ENCODE measurements at regions not wholly inside any gene's neighbourhood (a gene's known extent, or its start where the extent isn't known, plus 50 kb on each side); places are given as distances from the start of the nearest gene placed in this dataset.

DNA sequence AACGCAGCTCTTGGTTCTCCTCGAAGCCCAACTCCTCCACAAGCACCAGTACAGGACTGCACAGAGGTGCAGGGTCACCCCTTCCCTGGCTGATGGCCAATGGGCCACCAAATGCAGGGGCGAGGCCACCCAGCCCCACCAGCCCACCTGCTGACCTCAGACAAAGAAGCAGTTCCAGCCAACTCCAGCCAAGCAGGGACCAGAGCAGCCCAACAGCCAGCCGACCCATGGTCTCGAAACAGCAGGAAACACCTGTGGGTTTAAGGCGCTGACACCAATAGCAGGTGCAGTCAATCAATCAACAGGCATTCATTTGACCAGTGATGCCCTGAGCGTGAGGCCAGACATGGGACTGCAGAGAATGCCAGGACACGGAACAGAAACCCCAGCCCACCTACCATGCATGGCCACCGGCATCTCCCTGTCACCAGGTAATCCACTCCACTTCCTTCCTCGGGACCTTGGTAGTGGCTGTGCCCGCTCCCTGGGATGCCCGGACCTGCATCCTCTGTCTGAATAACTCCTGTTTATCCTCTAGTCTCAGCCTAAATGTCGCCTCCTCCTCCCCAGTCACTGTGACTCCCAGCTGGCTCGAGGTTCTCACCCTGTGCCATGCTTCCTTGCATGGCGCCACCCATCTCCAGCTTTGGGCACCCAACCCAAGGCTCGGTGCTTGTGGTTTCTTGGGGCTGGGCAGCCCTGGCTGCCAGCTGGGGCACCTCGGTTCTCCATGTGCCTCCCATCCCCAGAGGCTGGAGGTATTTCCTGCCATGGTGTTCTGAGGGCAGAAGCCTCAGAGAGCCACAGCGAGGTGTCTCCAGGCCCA, 1475.4 kb downstream of the BRD1 start:
- DNase-seq: no peak

DNA sequence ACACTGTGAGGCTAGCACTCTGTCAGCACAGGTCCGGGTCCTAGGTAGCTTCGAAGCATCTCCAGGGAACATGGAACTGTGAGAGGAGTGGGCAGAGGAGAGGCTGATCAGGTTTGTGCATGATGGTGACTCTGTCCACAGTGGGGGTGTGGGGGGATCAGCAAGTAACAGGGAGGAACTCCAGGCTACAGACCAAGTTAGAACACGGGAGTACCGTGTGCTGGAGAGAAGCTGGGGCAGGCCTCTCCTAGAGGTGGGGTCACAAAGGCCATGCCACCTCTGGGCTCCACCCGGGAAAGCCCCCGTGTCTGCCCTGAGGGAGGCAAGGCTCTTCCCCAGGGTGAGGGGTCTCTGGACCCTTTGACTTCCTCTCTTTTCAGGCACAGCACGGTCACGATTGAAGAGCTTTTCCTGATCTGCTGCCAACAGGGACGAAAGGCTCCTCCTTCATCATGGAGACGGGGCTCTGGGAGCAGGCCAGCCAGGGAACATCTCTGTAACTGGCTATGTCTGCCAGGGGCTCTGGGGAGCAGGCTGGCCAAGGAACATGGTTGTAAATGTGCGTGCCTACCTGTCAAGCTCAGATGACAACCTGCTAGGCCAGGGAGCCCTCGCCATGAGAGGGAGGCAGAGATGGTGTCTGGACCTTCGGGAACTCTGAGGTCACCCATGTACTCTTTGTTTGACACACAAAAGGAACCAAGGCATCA, 1476.1 kb downstream of the BRD1 start:
- DNase-seq: no peak

DNA sequence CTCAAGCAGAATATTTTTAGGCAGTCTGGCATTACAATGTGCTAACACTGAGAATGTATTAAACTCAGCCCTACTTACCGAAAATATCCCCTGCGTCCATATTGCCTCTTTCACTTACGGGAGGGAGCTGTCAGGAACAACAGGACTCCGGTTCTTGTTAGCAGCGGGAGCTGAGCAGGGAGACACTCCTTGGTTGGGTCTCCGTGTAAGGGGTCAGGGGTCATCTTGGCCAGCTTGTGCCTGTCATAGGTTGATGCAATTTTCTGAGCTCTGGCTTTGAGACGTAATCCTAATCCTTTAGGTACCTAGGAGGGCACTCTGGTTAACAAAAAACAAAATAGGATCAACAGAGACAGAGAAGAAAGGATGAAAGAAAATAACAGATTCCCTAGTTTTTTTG, 1477.2 kb downstream of the BRD1 start:
- no peak for DNase-seq

DNA sequence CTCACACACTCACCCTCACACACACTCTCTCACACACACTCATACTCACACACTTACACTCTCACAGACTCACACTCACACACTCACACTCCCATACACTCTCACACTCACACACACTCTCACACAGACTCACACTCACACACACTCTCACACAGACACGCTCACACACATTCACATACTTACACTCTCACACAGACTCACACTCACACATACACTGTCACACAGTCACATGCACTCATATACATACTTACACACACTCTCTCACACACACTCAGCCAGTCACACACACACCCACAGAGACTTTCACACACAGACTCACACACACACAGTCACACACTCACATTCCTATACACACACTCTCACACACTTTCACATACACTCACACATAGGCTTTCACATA, 1478.8 kb downstream of the BRD1 start:
- DNase-seq: no peak

DNA sequence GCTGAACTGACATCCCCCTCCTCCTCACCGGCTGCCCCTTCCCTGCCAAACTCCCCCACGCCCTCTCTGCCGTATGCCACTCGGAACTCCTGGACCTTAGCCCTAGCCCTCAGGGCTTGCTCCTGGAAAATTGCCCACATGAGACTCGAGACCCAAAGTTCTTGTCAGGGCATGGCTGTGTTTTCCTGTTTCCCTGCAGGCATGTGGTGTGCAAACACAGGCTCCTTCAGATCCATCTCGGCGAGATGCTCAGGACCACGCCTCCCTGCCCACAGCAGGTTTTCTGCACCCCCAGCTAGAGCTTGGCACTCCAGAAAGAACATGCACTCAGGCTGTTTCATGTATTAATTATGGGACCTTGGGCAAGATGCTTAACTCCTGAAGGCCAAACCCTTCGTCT, 1480.4 kb downstream of the BRD1 start:
- DNase-seq: no peak

DNA sequence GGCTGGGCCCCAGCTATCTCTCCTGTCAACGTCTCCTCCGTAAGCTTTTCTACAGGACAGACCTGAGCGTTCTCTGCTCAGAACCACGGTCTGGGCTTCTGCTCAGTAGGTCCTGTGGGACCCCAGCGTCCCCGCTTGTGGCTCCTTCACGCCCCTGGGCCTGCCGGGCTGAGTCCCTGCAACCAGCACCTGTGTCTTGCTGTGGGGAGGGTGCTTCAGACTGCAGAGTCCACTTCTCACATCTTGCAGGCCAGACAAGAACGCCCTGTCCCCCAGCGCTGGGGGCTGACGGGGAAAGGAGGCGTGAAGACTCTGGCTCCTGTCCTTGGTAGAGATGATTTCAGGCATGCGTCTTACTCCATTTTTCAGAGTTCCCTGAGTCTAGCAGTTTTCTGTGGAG, 1480.8 kb downstream of the BRD1 start:
- DNase-seq: no peak

DNA sequence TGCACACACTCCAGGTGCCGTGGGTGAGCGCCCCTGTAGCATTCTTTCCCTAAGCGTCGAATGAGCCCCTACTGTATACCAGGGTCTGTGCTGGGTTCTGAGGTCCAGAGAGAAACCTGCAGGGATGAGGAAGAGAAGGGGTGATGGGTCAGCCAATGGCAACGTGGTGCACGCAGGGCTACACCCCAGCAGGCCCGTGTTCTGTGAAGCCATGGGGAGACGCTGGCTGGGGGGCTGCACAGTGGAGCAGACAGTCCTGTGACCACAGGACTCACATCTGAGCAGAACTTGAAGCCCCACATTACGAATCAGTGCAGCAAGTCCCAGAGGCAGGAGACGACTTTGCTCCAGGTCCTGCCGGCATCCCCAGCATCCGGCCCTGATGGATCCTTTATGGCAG, 1481.4 kb downstream of the BRD1 start:
- DNase-seq: no peak

DNA sequence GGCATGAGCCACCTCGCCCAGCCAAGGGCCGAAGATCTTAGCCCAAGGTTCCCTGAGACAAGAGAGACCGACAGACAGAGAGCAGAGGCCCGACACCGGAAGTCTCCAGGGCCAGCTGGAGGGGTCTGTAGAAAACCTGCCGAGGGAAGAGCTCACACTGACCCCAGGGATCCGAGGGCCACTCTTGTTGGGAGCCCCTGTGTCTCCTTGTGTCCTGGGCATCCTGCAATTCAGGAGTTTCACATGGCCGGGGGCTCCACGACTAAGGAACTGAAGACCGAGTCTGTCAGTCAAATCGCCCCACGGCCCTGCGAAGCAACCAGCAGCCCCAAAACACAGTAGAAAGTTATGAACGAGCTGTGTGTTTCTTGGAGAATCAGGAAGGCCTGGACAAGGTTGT, 1482.0 kb downstream of the BRD1 start:
- no peak for DNase-seq

DNA sequence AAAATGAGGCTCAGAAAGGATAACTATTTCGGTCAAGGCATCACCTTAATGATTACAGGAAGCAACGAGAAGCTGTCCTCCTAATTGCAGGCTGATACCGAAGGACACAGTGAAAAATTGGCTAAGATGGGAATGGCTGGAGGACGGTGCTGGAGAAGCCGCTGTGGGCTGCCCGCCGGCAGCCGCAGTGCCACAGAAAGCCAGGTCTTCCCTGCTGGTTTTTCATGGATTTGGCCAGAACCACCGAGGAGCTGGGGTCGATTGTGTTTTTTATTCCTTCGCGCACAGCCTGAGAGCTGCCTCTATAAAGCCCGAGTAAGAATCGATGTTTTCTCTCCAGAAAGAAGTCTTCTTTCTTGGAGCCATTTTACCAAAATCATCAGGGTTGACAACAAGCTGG, 1484.2 kb downstream of the BRD1 start:
- DNase-seq: no peak

DNA sequence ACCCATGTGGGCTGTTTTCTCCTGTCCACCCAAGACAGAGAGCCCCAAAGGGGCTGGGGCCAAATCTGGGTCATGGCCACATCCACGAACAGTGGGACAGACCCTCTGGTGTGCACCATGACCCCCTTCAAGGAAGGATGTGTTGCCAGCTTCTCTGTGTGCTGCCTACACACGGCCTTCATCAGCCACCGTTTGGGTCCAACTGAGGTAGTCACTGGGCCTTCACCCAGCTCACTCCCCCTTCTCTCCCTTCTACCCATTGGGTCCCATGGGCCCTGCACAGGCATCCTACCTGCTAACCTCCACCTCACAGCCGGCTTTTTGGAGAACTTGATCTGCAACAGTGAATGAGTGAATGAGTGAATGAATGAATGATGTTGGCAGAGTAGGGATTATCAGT, 1484.9 kb downstream of the BRD1 start:
- DNase-seq: no peak

DNA sequence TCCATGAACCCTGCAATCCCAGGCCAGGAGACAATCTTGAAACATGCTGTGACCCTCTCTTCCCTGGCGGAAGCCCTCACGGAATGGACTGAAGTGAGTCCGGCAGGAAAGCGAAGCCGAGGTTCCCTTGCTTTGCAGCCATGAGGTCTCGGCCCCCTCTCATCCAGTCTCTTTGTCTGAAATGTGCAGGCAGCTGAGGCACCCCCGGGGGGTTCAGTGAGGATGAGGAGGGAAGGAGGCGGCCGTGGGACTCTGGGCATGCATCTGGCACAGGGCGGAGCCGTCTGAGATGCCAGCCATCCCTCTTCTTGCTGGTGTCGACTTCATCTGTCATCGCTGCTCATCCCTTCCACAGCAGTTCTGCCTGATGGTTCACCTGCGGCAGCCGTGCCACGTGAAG, 1485.7 kb downstream of the BRD1 start:
- DNase-seq: no peak

DNA sequence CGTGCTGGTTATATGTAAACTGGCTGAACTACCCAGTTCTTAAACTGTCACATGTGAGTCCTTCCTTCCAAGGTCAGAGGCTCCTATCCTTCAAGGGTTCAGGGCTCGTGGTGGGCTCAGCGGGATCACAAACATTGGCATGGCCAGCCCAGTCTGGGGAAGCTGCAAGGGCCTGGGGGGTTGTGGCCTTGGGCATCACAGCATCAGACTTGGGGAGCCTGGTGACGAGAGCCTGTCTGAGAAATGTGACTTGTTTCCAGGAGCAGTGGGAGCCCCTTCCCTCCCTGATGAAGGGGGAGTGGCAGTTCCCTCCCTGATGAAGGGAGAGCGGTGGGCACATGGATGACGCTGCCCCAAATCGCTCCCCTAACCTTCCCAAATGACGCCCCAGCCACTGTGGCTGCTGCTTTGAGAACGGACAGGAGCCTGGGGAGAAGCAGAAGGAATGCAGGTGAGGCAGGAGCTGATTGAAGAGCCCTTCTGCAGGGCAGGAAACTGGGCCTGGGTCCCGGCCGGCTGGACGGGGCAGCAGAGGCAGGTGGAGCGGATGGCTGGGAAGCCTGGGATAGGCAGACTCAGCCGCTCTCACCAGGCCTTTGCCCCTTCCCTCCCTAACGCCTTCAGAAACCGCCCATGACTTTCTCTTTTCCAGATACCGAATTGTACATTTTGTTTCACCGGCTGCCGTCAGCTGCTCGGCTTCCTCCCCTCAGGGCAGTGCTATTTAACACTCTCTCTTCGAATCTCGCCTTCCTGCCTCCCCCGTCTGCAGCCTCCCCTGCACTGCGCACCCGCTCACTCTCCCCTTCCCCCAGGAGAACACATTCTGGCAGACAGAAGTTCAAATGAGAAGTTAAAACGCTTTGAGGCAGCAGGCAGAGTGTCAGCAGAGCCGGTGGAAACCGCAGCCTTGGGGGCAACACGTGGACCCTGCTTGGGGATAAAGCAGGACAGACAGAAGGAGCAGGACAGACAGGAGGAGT, 1486.7 kb downstream of the BRD1 start:
- DNase-seq: no peak

DNA sequence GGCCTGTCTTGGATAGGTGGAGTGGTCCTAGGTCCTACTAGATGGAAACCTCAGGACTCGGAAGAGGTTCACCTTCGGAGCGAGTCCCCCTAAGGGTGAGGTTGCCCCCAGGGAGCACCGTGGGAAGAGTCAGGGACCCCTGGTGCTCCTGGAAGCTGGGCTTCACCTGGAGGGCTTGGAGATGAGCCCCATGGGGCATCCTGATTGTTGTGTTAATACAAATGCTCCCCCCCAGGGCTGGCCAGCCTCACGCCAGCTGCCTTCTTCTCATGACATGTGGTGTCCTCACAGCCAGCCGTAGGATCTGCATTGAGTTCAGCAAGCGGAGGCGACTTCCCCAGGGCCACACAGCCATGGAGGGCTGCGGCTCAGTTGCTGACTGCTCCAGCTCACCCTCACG, 1487.5 kb downstream of the BRD1 start:
- no peak for DNase-seq

DNA sequence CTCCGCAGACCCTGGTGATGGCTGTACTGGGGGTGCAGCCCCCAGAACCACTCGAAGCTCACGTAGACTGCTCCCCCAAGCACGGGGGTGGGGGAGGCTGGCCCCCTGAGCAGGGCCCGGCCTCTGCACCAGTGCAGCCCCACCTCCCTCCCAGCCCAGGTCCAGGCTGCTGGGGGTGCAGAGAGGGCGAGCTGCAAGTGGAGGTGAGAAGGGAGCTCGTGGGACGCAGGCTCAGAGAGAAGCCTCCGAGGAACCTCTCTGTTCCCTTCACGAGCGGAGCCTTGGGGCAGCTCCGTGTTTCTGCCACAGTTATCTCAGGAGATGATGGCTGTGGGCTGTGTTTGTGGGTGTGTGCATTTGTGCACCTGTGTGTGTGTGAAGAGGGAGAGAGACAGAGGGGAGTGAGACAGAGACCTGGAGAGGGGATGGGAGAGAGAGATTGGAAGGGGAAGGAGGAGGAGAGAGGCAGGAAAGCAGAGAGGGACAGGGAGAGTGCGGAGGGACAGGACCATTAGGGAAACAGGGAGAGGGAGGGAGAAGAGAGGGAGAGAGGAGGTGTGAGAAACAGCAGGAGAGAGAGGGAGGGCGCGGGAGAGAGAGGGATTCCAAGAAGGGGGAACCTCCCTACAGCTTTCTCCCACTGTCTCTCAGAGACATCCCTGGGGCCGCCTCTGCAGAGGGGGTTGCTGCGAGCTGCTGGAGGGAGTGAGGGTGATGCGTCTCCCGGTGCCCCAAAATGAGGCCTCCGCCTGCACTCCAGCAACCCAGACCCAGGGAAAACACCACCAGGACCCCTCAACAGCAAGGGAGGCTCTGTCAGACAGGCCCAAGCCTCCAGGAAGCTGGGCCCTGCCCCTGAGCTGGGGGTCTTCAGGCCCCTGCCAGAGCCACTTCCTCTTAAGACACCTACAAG, 1488.6 kb downstream of the BRD1 start:
- no peak for DNase-seq

DNA sequence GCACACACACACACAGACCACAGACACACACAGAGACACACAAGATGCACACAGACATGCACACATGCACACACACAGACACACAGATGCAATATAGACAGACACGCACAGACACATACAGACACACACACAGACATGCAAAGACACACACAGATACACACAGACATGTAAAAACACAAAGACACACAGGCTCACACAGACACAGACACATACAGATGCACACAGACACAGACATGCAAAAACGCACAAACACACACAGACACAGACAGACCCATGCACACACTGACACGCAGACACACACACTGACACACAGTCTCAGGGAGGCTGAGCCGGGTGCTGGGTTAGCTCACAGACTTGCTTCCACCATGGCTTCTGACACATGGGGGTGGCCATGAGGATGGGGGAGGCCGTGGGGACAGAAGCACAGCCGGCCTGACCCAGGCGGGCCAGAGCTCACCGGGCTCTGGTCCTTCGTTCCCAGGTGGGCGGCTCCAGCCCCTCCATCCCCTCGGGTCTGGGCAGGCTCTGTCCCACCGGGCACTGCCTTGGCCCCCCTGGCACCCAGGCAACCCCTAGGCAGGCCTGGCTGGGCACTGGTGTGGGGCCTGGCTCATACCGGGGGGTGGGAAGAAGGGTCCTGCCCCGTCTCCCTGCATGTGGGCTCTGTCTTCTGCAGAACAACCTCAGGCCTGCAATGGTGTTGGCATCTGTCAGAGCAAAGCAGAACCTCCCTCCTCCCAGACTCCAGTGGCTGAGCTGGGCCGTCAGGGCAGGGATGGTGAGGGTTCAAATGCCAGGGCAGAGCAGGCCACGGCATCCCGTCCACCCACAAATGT, 1489.5 kb downstream of the BRD1 start:
- no peak for DNase-seq

DNA sequence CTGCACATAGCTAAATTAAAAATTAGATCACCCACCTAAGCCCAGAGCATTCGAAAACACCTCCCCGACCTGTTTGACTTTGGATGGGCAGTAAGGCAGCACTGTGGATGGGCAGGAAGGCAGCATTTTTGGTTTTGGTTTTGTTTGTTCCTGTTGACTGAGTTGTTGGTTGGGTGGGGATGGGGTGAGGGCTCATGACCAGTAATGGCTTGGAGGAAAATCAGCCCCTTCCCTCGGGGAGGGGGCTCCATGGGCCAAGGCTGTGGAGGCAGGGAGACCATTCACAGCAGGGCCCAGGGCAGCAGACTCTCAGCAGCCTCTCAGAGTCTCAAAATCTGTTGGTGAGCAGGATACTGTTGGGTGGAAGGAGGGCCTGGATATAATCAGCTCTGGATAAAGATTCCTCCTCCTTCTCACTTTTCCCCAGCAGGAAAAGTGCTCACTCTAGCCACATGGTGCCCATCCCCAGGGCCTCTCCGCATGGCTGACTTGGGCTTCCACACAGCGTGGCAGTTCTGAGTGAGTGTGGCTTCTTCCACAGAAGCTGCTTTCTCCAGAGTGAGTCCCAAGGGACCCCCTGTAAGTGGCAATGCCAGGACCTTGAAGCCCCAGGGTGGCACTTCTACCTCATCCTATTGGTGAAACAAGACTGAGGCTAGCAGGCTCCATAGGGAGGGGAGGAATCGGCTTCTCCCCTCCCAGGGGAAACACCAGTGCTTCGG, 1491.2 kb downstream of the BRD1 start:
- DNase-seq: no peak

DNA sequence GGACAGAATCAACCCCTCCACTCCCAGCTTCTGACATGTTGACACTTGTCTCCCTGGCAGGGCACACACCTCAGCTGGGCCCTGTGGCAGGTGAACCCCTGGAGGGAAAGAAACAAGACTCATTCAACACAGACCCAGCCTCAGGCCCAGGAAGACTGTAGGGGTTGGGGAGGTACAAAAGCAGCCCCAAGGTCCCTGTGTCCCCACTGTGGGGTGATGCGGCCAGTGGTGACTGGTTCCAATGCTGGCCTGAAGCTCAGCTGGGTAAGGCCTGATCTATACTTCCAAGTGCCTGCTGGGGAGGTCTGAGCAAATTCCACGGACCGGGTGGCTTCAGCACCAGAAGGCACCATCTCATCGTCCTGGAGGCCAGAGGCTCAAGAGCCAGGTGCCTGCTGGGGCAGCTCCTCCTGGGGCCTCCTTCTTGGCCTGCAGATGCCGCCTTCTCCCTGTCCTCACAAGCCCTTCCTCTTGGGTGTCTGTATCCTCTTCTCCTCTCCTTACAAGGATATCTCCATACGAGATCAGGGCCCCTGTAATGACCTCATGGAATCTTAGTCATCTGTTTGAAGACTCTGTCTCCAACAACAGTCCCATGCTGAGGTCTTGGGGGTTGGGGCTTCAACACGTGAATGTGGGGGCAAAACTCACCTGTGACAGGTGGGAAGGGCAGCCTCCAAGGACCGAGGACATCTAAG, 1492.1 kb downstream of the BRD1 start:
- no peak for DNase-seq

DNA sequence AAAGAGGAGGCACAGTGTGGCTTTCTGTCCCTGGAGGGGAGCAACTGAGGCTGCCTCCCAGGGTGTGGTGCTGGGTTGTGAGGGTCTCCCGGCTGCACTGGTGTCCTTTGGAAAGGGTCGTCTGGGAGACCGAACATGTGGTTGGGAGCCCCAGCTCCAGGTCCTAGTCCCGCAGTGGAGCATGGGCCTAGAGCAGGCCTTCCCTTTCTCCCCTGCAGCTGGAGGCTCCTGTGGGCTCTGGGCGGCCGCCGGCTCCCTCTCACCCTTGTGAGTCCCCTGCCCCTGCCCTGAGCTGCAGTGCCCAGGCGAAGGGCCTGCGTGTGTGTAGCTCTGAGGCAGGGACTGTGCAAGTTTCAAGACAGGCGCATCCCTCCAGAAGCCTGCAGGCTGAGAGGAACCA, 1492.7 kb downstream of the BRD1 start:
- DNase-seq: no peak

DNA sequence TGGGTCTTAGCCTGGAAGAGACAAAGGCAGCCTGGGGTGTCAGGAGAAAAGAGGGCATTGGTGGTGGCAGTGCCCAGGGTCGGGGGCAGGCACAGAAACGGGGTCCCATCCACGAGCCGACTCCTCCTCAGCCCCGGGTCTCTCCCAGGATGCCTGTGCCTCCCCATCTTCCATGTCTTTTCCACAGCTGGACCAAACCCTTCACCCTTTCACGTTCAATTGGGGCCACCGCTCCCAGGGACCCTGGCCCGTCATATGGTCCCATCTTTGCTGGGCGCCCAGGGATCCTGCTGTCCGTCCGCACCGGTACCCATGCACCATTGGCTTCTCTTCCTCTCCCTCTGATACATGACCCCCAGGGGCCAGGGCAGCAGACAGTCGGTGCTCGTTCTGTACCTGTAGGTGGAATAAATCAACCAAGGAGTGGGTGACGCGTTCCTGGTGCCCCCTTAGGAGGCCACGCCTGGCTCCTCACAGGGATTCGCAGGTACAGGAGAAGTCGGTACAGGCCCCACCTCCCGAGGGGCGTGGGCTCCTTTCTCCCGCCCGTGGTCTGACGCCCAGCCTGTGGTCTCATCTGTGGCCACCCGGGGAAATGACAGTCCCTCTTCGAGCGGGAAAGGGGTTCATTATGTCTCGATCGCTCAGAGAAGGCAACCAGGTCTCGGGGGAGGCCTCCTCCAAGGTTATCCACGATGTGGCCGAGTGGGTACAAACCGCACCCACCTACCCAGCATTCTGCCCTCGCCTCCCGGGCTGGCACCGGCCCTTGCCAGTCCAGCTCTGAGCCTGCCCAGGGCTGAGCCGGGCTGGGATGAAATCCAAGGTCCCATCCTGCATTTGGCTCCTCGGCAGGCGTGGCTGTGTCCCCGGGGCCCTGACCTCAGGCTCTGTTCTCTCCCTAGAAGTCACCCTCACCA, 1493.6 kb downstream of the BRD1 start:
- DNase-seq: no peak

All from dermis blood vessel endothelial cell (primary cell).